ENCODE measurements at regions not wholly inside any gene's neighbourhood (a gene's known extent, or its start where the extent isn't known, plus 50 kb on each side); places are given as distances from the start of the nearest gene placed in this dataset.

- TF ChIP-seq GLIS3 (CRISPR knock-in tag; IDR thresholded peaks at IDR 0.05) (no peak), ZFP30 (CRISPR knock-in tag; IDR thresholded peaks at IDR 0.05) (no peak), PATZ1 (CRISPR knock-in tag; IDR thresholded peaks at IDR 0.05; ENCODE audit: borderline replicate concordance) (no peak), RARB (CRISPR knock-in tag; IDR thresholded peaks at IDR 0.05) (no peak), CSDC2 (CRISPR knock-in tag; IDR thresholded peaks at IDR 0.05) (no peak), CREB5 (CRISPR knock-in tag; IDR thresholded peaks at IDR 0.05; ENCODE audit: low read depth) (no peak), TOX (CRISPR knock-in tag; IDR thresholded peaks at IDR 0.05; ENCODE audit: borderline replicate concordance) (no peak), ISL1 (CRISPR knock-in tag; IDR thresholded peaks at IDR 0.05) (no peak), TCF4 (CRISPR knock-in tag; IDR thresholded peaks at IDR 0.05; ENCODE audit: borderline replicate concordance) (no peak), ZFP3 (CRISPR knock-in tag; IDR thresholded peaks at IDR 0.05) (no peak), BACH2 (CRISPR knock-in tag; IDR thresholded peaks at IDR 0.05; ENCODE audit: borderline replicate concordance) (no peak), ZNF70 (CRISPR knock-in tag; IDR thresholded peaks at IDR 0.05) (no peak), PPARA (CRISPR knock-in tag; IDR thresholded peaks at IDR 0.05; ENCODE audit: borderline replicate concordance) (no peak)
Measured at GRCh38 chr9:117875886-117876285, 171.7 kb downstream of the TLR4 start.
